ENCODE measurements at regions not wholly inside any gene's neighbourhood (a gene's known extent, or its start where the extent isn't known, plus 50 kb on each side); places are given as distances from the start of the nearest gene placed in this dataset.

DNA sequence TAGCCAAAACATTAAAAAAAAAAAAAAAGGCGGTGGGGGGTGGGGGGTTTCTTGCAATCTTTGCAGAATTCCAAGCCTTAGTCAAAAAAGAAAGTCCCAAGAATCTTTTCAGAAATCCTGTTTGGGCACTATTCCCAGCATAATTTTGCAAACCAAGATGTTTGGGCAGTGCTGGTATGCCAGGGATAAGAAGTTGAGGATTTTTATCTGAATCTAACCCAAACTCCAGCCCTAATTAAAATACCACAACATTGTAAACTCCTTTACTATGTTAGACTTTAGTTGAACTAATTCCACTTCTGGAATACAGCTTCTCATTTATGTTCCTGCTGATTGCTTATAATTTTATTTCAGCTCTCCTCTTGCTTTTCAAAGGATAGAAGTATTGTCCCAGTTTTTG, 504.1 kb upstream of the ADGRL2 start:
- POLR2A ChIA-PET (ENCODE audit: partially characterized antibody), result no interaction called here
- Histone ChIP-seq H3K79me1 (ENCODE audit: low read depth, low read length) (no peaks in the 10 kb centered on the region), H3K23ac (ENCODE audit: insufficient read length) (no peak overlapping the region), H2BK12ac (ENCODE audit: low read depth, low read length) (no peak overlapping the region), H2BK15ac (ENCODE audit: low read length) (no peak overlapping the region), H3K36me3 (ENCODE audit: control insufficient read depth in 2 of 4, insufficient read depth in 4 of 4, low read length in 3 of 4) (no peaks in the 10 kb centered on the region), H2BK5ac (ENCODE audit: low read depth, low read length) (no peak overlapping the region), H4K8ac (ENCODE audit: extremely low read depth, insufficient read depth, low read length) (no peak overlapping the region), H3K9ac (replicated peaks in 1 of 4; ENCODE audit: extremely low read depth in 1 of 4, low read depth in 3 of 4, low read length in 3 of 4) (no peak overlapping the region), H3K23me2 (ENCODE audit: low read depth, low read length) (no peaks in the 10 kb centered on the region; the same call in 1 of the 2 replicates), H3K4me3 (ENCODE audit: extremely low read depth in 1 of 4, insufficient read depth in 2 of 4, low read depth in 3 of 4, low read length in 4 of 4) (no peak overlapping the region), H4K91ac (replicated peaks; ENCODE audit: insufficient read length, low read length) (no peak overlapping the region), H2BK20ac (ENCODE audit: low read length) (no peak overlapping the region), H2BK120ac (replicated peaks; ENCODE audit: low read depth, low read length) (no peak overlapping the region), H4K20me1 (replicated peaks in 1 of 2; ENCODE audit: control insufficient read depth in 1 of 2, insufficient read depth in 2 of 2, low read length in 2 of 2) (no peaks in the 10 kb centered on the region), H2AK5ac (ENCODE audit: low read depth, low read length) (no peak overlapping the region), H3K56ac (replicated peaks; ENCODE audit: insufficient read length, low read depth, low read length) (no peak overlapping the region), H3K4ac (replicated peaks; ENCODE audit: insufficient read length, low read depth, low read length) (no peak overlapping the region), H3K14ac (ENCODE audit: insufficient read length) (no peak overlapping the region), H4K5ac (ENCODE audit: insufficient read length, low read depth, low read length) (no peak overlapping the region), H2AFZ (ENCODE audit: low read length) (no peak overlapping the region), H3K27me3 (replicated peaks in 1 of 4; ENCODE audit: control insufficient read depth in 3 of 4, extremely low read depth in 1 of 4, insufficient read depth in 3 of 4, low read length in 3 of 4) (no peaks in the 10 kb centered on the region), H3K27ac (ENCODE audit: low read depth, low read length) (no peak overlapping the region), H3K9me3 (ENCODE audit: insufficient read depth in 2 of 2, low read depth in 1 of 2, low read length in 1 of 2) (no peaks in the 10 kb centered on the region), H3K4me1 (replicated peaks in 1 of 4; ENCODE audit: control insufficient read depth in 3 of 4, insufficient read depth in 4 of 4, low read length in 3 of 4) (no peaks in the 10 kb centered on the region), H3K18ac (ENCODE audit: extremely low read depth, low read length) (no peak overlapping the region), H3K79me2 (ENCODE audit: control insufficient read depth in 1 of 2, insufficient read depth in 2 of 2, low read length in 2 of 2) (no peaks in the 10 kb centered on the region), H3K4me2 (ENCODE audit: insufficient read depth in 1 of 2, low read depth in 2 of 2, low read length in 2 of 2) (no peak overlapping the region)
- WGBS, 2 experiments (ENCODE audit: extremely low coverage in 1 of 2, insufficient coverage in 1 of 2, insufficient read length in 1 of 2, insufficient replicate concordance in 2 of 2, low coverage in 1 of 2, low lambda C conversion rate in 2 of 2, missing lambda C conversion rate in 1 of 2), result 43% methylated on average over 1 of the region's 1 CpG; no CpG with 5 or more reads in 1 of the 2 experiments
- FAIRE-seq (no peak), DNase-seq (ENCODE audit: low read depth in 1 of 2, low spot score in 2 of 2) (no peak)
- CTCF ChIA-PET (ENCODE audit: partially characterized antibody), result no interaction called here
- TF ChIP-seq MAX (IDR thresholded peaks at IDR 0.05), result no peak
- no peak for TF ChIP-seq HDAC6 (IDR thresholded peaks at IDR 0.05; ENCODE audit: low read depth, low read length)

All from H1 (cell line).